G401 (cell line): ENCODE measurements at regions not wholly inside any gene's neighbourhood (a gene's known extent, or its start where the extent isn't known, plus 50 kb on each side); places are given as distances from the start of the nearest gene placed in this dataset.

ENCODE experiments used
- DNase-seq: peaks from one replicate; pipeline ENCODE4 v3.0.0-alpha.2; 2015; ENCODE audit warnings: low spot score
- in situ Hi-C: cut with HindIII; loops from 2 replicates; pipeline ENCODE4 v1.10.0; 2016; ENCODE audit warnings: low sequenced_read_pairs, mixed read lengths

GRCh38 chr2:105951384-105951694 is 206.6 kb downstream of the NCK2 start:
- in situ Hi-C loops: no loop called here
- DNase-seq: no peak

DNA sequence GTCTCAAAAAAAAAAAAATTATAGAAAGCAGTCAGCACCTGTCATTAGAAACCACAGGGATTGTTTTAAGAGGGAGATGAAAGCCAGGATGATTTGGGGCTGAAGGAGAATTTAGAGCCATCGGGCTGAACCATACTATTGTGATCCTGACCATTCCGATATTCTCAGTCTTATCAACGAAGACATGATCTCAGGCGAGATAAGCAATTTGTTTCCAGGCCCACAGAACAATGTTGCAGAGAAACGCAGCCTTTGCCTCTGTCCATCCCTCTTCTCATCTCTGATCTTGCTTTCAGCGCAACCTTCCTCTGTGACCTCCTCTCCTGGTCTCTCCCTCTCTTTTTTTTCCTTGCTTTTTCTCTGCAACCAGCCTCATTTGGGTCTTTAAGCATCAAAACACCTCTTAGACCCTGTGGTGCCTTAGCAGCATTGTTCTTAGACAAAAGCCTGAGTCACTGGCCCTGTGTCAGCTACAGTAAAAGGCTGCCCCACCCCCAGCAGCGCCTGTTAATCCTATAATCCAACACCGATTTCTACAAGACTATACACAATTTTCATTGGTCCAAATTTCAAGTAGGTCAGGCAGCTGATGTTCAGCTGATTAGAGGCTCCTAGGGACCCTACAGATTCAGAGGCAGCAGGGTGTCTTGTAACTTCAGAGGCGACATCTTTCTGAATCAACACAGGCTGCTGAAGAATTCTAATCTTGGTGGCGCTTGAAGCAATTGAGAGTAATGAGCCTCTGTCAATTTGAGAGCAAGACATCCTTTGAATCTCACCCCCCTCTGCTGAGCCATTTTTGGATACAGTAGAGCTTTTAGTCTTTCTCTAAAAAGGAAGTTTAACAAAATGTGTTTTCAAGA is 206.0 kb downstream of the NCK2 start:
- in situ Hi-C loops: no loop called here
- no peak for DNase-seq

GRCh38 chr2:105943977-105944376 is 199.3 kb downstream of the NCK2 start:
- in situ Hi-C loops: no loop called here
- no peak for DNase-seq
